ENCODE measurements at regions not wholly inside any gene's neighbourhood (a gene's known extent, or its start where the extent isn't known, plus 50 kb on each side); places are given as distances from the start of the nearest gene placed in this dataset.

GRCh38 chr9:111148052-111149017, 110.1 kb upstream of the LPAR1 start:
- TF ChIP-seq CTCF (IDR thresholded peaks at IDR 0.05) = no peak
- no peak for TF ChIP-seq EP300 (IDR thresholded peaks at IDR 0.05)

Data from suprapubic skin (tissue), 3 donors.